ENCODE measurements at regions not wholly inside any gene's neighbourhood (a gene's known extent, or its start where the extent isn't known, plus 50 kb on each side); places are given as distances from the start of the nearest gene placed in this dataset.
"Not testable (repeated sequence)": the region's sequence is repeated elsewhere in the genome, so short reads cannot be mapped to it uniquely, and the experiment has no call there.

GRCh38 chr3:525415-525814, 328.9 kb downstream of the CHL1 start:
- DNase-seq, result no peak

- DNase-seq, result no peak
Measured at GRCh38 chr3:535566-536416, 339.2 kb downstream of the CHL1 start.

- no peak for DNase-seq
Measured at GRCh38 chr3:536417-536813, 339.9 kb downstream of the CHL1 start.

- DNase-seq, result peak; percentile 20
Measured at GRCh38 chr3:541062-541801, 344.7 kb downstream of the CHL1 start.

GRCh38 chr3:542021-542420, 345.5 kb downstream of the CHL1 start:
- no peak for DNase-seq

GRCh38 chr3:549636-550035, 353.1 kb downstream of the CHL1 start:
- no peak for DNase-seq

GRCh38 chr3:550471-550870, 353.9 kb downstream of the CHL1 start:
- no peak for DNase-seq

GRCh38 chr3:557972-558371, 361.4 kb downstream of the CHL1 start:
- no peak for DNase-seq

GRCh38 chr3:567488-568185, 371.1 kb downstream of the CHL1 start:
- no peak for DNase-seq

- not testable (repeated sequence) for DNase-seq
Measured at GRCh38 chr3:579529-579928, 383.0 kb downstream of the CHL1 start.

- DNase-seq, result not testable (repeated sequence)
Measured at GRCh38 chr3:589066-589465, 392.5 kb downstream of the CHL1 start.

GRCh38 chr3:597304-597703, 400.7 kb downstream of the CHL1 start:
- DNase-seq, result not testable (repeated sequence)

- not testable (repeated sequence) for DNase-seq
Measured at GRCh38 chr3:597746-598145, 401.2 kb downstream of the CHL1 start.

GRCh38 chr3:607480-607879, 410.9 kb downstream of the CHL1 start:
- DNase-seq, result not testable (repeated sequence)

- no peak for DNase-seq
Measured at GRCh38 chr3:621714-622113, 425.2 kb downstream of the CHL1 start.

GRCh38 chr3:622314-622713, 425.8 kb downstream of the CHL1 start:
- no peak for DNase-seq

- no peak for DNase-seq
Measured at GRCh38 chr3:623914-624545, 427.5 kb downstream of the CHL1 start.

GRCh38 chr3:632571-633170, 436.1 kb downstream of the CHL1 start:
- no peak for DNase-seq

GRCh38 chr3:634511-634910, 437.9 kb downstream of the CHL1 start:
- no peak for DNase-seq

- no peak for DNase-seq
Measured at GRCh38 chr3:635393-635792, 438.8 kb downstream of the CHL1 start.

- no peak for DNase-seq
Measured at GRCh38 chr3:643376-643775, 446.8 kb downstream of the CHL1 start.

- no peak for DNase-seq
Measured at GRCh38 chr3:655824-656223, 437.0 kb upstream of the CNTN6 start.

GRCh38 chr3:661356-661755, 431.5 kb upstream of the CNTN6 start:
- no peak for DNase-seq
